H1 (cell line): ENCODE measurements at regions not wholly inside any gene's neighbourhood (a gene's known extent, or its start where the extent isn't known, plus 50 kb on each side); places are given as distances from the start of the nearest gene placed in this dataset.

Experiments used
- CTCF ChIA-PET: fragments of 300-600 bp; sonication (Branson Sonifier 250); formaldehyde crosslinking; loops from one replicate; lab custom pipeline; 2021; ENCODE audit not compliant: partially characterized antibody; lab: Charles Lee
- POLR2A ChIA-PET: fragments of 300-600 bp; sonication (Branson Sonifier 250); formaldehyde crosslinking; loops from one replicate; lab custom pipeline; 2021; ENCODE audit warnings: inconsistent platforms; ENCODE audit not compliant: partially characterized antibody; lab: Charles Lee
- DNase-seq, 2 experiments: peaks; one replicate each; pipeline versions ENCODE4 v3.0.0 to v3.0.0-alpha.2; 2010 to 2022; ENCODE audit warnings: low spot score in 2 of 2, low read depth in 1 of 2, mixed read lengths in 1 of 2
- FAIRE-seq: peaks from 2 replicates; lab custom pipeline; 2011; peaks lifted over from hg19 to GRCh38; lab: Jason Lieb, UNC
- H2AFZ ChIP-seq: 2 replicates; pipeline ENCODE4 v1.8.1; 2012; ENCODE audit warnings: low read length, inconsistent platforms
- H2AK5ac ChIP-seq: 2 replicates; pipeline ENCODE4 v1.6.1; 2013; ENCODE audit warnings: low read depth, low read length
- H2BK120ac ChIP-seq: replicated peaks from 2 replicates; pipeline ENCODE3; 2013; ENCODE audit warnings: low read depth, low read length, inconsistent platforms
- H2BK12ac ChIP-seq: 2 replicates; pipeline ENCODE4 v1.6.1; 2013; ENCODE audit warnings: low read depth, low read length
- H2BK15ac ChIP-seq: 2 replicates; pipeline ENCODE4 v1.6.1; 2013; ENCODE audit warnings: low read length
- H2BK20ac ChIP-seq: 2 replicates; pipeline ENCODE4 v1.6.1; 2013; ENCODE audit warnings: low read length
- H2BK5ac ChIP-seq: 2 replicates; pipeline ENCODE4 v1.6.1; 2013; ENCODE audit warnings: low read depth, low read length
- H3K14ac ChIP-seq: 2 replicates; pipeline ENCODE4 v1.6.1; 2013; ENCODE audit warnings: inconsistent platforms; ENCODE audit not compliant: insufficient read length
- H3K18ac ChIP-seq: 2 replicates; pipeline ENCODE4 v1.6.1; 2013; ENCODE audit warnings: low read length; ENCODE audit errors: extremely low read depth
- H3K23ac ChIP-seq: 2 replicates; pipeline ENCODE4 v1.6.1; 2013; ENCODE audit warnings: inconsistent platforms; ENCODE audit not compliant: insufficient read length
- H3K23me2 ChIP-seq: 2 replicates; pipeline ENCODE4 v1.6.1; 2013; ENCODE audit warnings: low read depth, low read length
- H3K27ac ChIP-seq: 2 replicates; pipeline ENCODE4 v1.6.1; 2011; ENCODE audit warnings: low read depth, low read length, inconsistent platforms
- H3K27me3 ChIP-seq, 4 experiments: replicated peaks in 1 of 4; 1 replicate in 1 of 4; 2 replicates in 3 of 4; pipeline versions ENCODE4 v1.6.1 to v1.8.1; 2011 to 2013; ENCODE audit warnings: low read length in 3 of 4, mild to moderate bottlenecking in 3 of 4, inconsistent platforms in 2 of 4, mixed read lengths in 2 of 4, moderate library complexity in 1 of 4; ENCODE audit not compliant: control insufficient read depth in 3 of 4, insufficient read depth in 3 of 4; ENCODE audit errors: extremely low read depth in 1 of 4
- H3K36me3 ChIP-seq, 4 experiments: 2 replicates each; pipeline versions ENCODE4 v1.6.1 to v1.8.1; 2011 to 2013; ENCODE audit warnings: mild to moderate bottlenecking in 4 of 4, low read length in 3 of 4, moderate library complexity in 2 of 4, control low read depth in 1 of 4, inconsistent platforms in 1 of 4; ENCODE audit not compliant: insufficient read depth in 4 of 4, control insufficient read depth in 2 of 4
- H3K4ac ChIP-seq: replicated peaks from 2 replicates; pipeline ENCODE3; 2013; ENCODE audit warnings: low read length, low read depth, mixed read lengths, inconsistent platforms; ENCODE audit not compliant: insufficient read length
- H3K4me1 ChIP-seq, 4 experiments: replicated peaks in 1 of 4; 1 replicate in 1 of 4; 2 replicates in 3 of 4; pipeline versions ENCODE4 v1.6.1 to v1.8.1; 2011 to 2013; ENCODE audit warnings: low read length in 3 of 4, inconsistent platforms in 2 of 4, mixed read lengths in 1 of 4; ENCODE audit not compliant: insufficient read depth in 4 of 4, control insufficient read depth in 3 of 4
- H3K4me2 ChIP-seq, 2 experiments: 2 replicates each; pipeline versions ENCODE4 v1.6.1 to v1.8.1; 2011 to 2013; ENCODE audit warnings: low read depth in 2 of 2, low read length in 2 of 2, control low read depth in 1 of 2, inconsistent platforms in 1 of 2, mild to moderate bottlenecking in 1 of 2; ENCODE audit not compliant: insufficient read depth in 1 of 2
- H3K4me3 ChIP-seq, 4 experiments: fragments of 200-600, 300-600 bp in 1 of 4; sonication (generic), shearing (Covaris generic), sonication (Bioruptor Twin) in 1 of 4; 2 replicates each; pipeline versions ENCODE4 v1.5.1 to v1.8.1; 2011 to 2016; ENCODE audit warnings: low read length in 4 of 4, low read depth in 3 of 4, control low read depth in 2 of 4, inconsistent platforms in 2 of 4, mild to moderate bottlenecking in 2 of 4, mixed read lengths in 1 of 4, moderate library complexity in 1 of 4; ENCODE audit not compliant: insufficient read depth in 2 of 4; ENCODE audit errors: extremely low read depth in 1 of 4
- H3K56ac ChIP-seq: replicated peaks from 2 replicates; pipeline ENCODE3; 2013; ENCODE audit warnings: low read depth, mild to moderate bottlenecking, mixed read lengths, low read length, inconsistent platforms; ENCODE audit not compliant: insufficient read length
- H3K79me1 ChIP-seq: 2 replicates; pipeline ENCODE4 v1.6.1; 2013; ENCODE audit warnings: low read depth, low read length, control low read depth
- H3K79me2 ChIP-seq, 2 experiments: 2 replicates each; pipeline versions ENCODE4 v1.6.1 to v1.8.1; 2012 to 2013; ENCODE audit warnings: low read length in 2 of 2, mild to moderate bottlenecking in 2 of 2, inconsistent platforms in 1 of 2; ENCODE audit not compliant: insufficient read depth in 2 of 2, control insufficient read depth in 1 of 2
- H3K9ac ChIP-seq, 4 experiments: replicated peaks in 1 of 4; 1 replicate in 1 of 4; 2 replicates in 3 of 4; pipeline versions ENCODE4 v1.6.1 to v1.8.1; 2011 to 2013; ENCODE audit warnings: low read depth in 3 of 4, low read length in 3 of 4, control low read depth in 2 of 4, mild to moderate bottlenecking in 2 of 4, moderate library complexity in 2 of 4, inconsistent platforms in 1 of 4; ENCODE audit errors: extremely low read depth in 1 of 4
- H3K9me3 ChIP-seq, 2 experiments: 2 replicates each; pipeline versions ENCODE4 v1.6.1 to v1.8.1; 2012 to 2013; ENCODE audit warnings: mild to moderate bottlenecking in 2 of 2, moderate library complexity in 2 of 2, control low read depth in 1 of 2, inconsistent platforms in 1 of 2, low read depth in 1 of 2, low read length in 1 of 2, mixed read lengths in 1 of 2; ENCODE audit not compliant: insufficient read depth in 2 of 2
- H4K20me1 ChIP-seq, 2 experiments: replicated peaks in 1 of 2; 2 replicates each; pipeline versions ENCODE3 to v1.8.1; 2011 to 2013; ENCODE audit warnings: inconsistent platforms in 2 of 2, low read length in 2 of 2, mild to moderate bottlenecking in 1 of 2; ENCODE audit not compliant: insufficient read depth in 2 of 2, control insufficient read depth in 1 of 2
- H4K5ac ChIP-seq: 2 replicates; pipeline ENCODE4 v1.6.1; 2013; ENCODE audit warnings: low read length, low read depth, mixed read lengths, inconsistent platforms; ENCODE audit not compliant: insufficient read length
- H4K8ac ChIP-seq: 2 replicates; pipeline ENCODE4 v1.8.0; 2013; ENCODE audit warnings: mild to moderate bottlenecking, moderate library complexity, low read length, inconsistent platforms; ENCODE audit not compliant: insufficient read depth; ENCODE audit errors: extremely low read depth
- H4K91ac ChIP-seq: replicated peaks from 2 replicates; pipeline ENCODE3; 2013; ENCODE audit warnings: low read length, mixed read lengths, inconsistent platforms; ENCODE audit not compliant: insufficient read length
- ASH2L ChIP-seq: fragments of 200-600, 300-600 bp; sonication (generic); IDR thresholded peaks from one replicate; pipeline ENCODE4 v1.7.1; 2017; ENCODE audit warnings: low read length
- CHD2 ChIP-seq: IDR thresholded peaks from 2 replicates; pipeline ENCODE4 v1.6.1; 2012; ENCODE audit warnings: low read length, improper control_type of control experiment
- EZH2 ChIP-seq: fragments of 200-600 bp; sonication (generic); IDR thresholded peaks from 2 replicates; pipeline ENCODE4 v1.7.1; 2012; ENCODE audit warnings: low read depth, mild to moderate bottlenecking, moderate library complexity, low read length, inconsistent platforms; ENCODE audit not compliant: severe bottlenecking
- FOSL1 ChIP-seq: IDR thresholded peaks from 2 replicates; pipeline ENCODE4 v1.6.1; 2011; ENCODE audit warnings: mild to moderate bottlenecking, low read depth, low read length, moderate library complexity; ENCODE audit not compliant: insufficient read depth
- GTF2F1 ChIP-seq: IDR thresholded peaks from 2 replicates; pipeline ENCODE4 v1.6.1; 2012; ENCODE audit warnings: low read depth, low read length, improper control_type of control experiment, borderline replicate concordance
- HDAC2 ChIP-seq, 2 experiments: fragments of 300-600 bp in 1 of 2; sonication (generic) in 1 of 2; IDR thresholded peaks; 2 replicates each; pipeline ENCODE4 v1.6.1; 2011 to 2012; ENCODE audit warnings: low read depth in 2 of 2, low read length in 2 of 2, mild to moderate bottlenecking in 2 of 2, moderate library complexity in 2 of 2, borderline replicate concordance in 1 of 2, inconsistent platforms in 1 of 2
- PHF8 ChIP-seq: fragments of 200-600 bp; sonication (generic); conservative IDR thresholded peaks from 2 replicates; pipeline ENCODE4 v1.7.1; 2012; ENCODE audit warnings: low read depth, mild to moderate bottlenecking, inconsistent platforms, low read length, moderate library complexity
- RBBP5 ChIP-seq: IDR thresholded peaks from 2 replicates; pipeline ENCODE4 v1.7.1; 2012; ENCODE audit warnings: low read depth, mild to moderate bottlenecking, inconsistent platforms, low read length, moderate library complexity, borderline replicate concordance
- SIRT6 ChIP-seq: IDR thresholded peaks from one replicate; pipeline ENCODE4 v1.7.1; 2012; ENCODE audit warnings: low read length, inconsistent platforms
- SP1 ChIP-seq: IDR thresholded peaks from 2 replicates; pipeline ENCODE4 v1.6.1; 2011; ENCODE audit warnings: low read depth, low read length
- SUZ12 ChIP-seq: fragments of 200-600 bp; sonication (generic); IDR thresholded peaks from 2 replicates; pipeline ENCODE4 v1.6.1; 2012; ENCODE audit warnings: mild to moderate bottlenecking, inconsistent platforms, low read length, moderate library complexity, mixed read lengths
- TAF7 ChIP-seq: optimal IDR thresholded peaks from 2 replicates; pipeline ENCODE3; 2011; ENCODE audit warnings: low read depth, mild to moderate bottlenecking, inconsistent platforms, low read length, moderate library complexity, borderline replicate concordance
- WGBS, 2 experiments: shearing (Covaris generic) in 1 of 2; methylation state at CpG; one replicate each; pipeline versions ENCODE4 v1.1.6 to v1.1.7; 2013 to 2015; ENCODE audit warnings: low lambda C conversion rate in 2 of 2, mixed read lengths in 2 of 2, inconsistent platforms in 1 of 2, low coverage in 1 of 2, missing lambda C conversion rate in 1 of 2; ENCODE audit not compliant: insufficient replicate concordance in 2 of 2, insufficient coverage in 1 of 2, insufficient read length in 1 of 2; ENCODE audit errors: extremely low coverage in 1 of 2, missing lambda C conversion rate in 1 of 2; 5-methylcytosine and 5-hydroxymethylcytosine counted together
- TF ChIP-seq, protein P1 (sequence below): IDR thresholded peaks from 2 replicates; pipeline ENCODE4 v1.6.1; 2012; ENCODE audit warnings: low read length, inconsistent platforms

DNA sequence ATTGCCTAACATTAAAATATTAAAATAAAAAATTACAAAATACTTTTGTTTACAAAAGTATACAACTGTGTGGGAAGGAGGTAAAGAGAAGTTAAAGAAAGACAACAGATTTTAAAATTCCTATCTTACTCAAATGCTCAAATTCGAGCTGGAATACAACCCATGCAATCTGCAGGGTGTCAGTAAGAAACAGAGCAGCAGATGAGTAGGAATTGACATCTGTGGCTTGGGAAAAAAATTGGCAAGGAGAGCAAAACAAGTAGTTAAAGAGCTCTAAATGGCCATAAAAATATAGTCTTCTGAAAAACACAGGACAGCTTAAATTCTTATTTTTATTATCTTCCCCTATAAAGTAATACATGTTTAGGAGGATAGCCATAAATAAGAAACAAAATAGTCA is 1609.0 kb upstream of the AGA start:
- H3K4me3 ChIP-seq = no peak overlapping the region
- H2BK120ac ChIP-seq = no peak overlapping the region
- no peak overlapping the region for H4K8ac ChIP-seq
- H3K36me3 ChIP-seq = no peaks in the 10 kb centered on the region
- no peak overlapping the region for H3K27ac ChIP-seq
- H3K4ac ChIP-seq = no peak overlapping the region
- no peak for DNase-seq
- H3K18ac ChIP-seq = no peak overlapping the region
- H4K5ac ChIP-seq = no peak overlapping the region
- H2AK5ac ChIP-seq = no peak overlapping the region
- no peak overlapping the region for H2BK15ac ChIP-seq
- no peak overlapping the region for H2AFZ ChIP-seq
- H3K27me3 ChIP-seq = no peaks in the 10 kb centered on the region
- no peaks in the 10 kb centered on the region for H3K79me1 ChIP-seq
- H3K79me2 ChIP-seq = no peaks in the 10 kb centered on the region
- no peaks in the 10 kb centered on the region for H3K23me2 ChIP-seq
- WGBS, 2 experiments = 85% methylated on average over 1 of the region's 1 CpG; no CpG with 5 or more reads in 1 of the 2 experiments
- H2BK20ac ChIP-seq = no peak overlapping the region
- H4K91ac ChIP-seq = no peak overlapping the region
- H3K4me2 ChIP-seq = no peak overlapping the region
- no peak for FAIRE-seq
- H3K4me1 ChIP-seq = no peaks in the 10 kb centered on the region
- POLR2A ChIA-PET = interaction anchor here (0.7 kb wide), 1 partner anchor 295 kb away, joined by 3 read pairs; no protein-coding TSS in a partner anchor
- no peak overlapping the region for H2BK5ac ChIP-seq
- H3K56ac ChIP-seq = no peak overlapping the region
- H3K9me3 ChIP-seq = no peaks in the 10 kb centered on the region
- H2BK12ac ChIP-seq = no peak overlapping the region
- no peaks in the 10 kb centered on the region for H4K20me1 ChIP-seq
- CTCF ChIA-PET = no interaction called here
- no peak overlapping the region for H3K9ac ChIP-seq
- no peak overlapping the region for H3K14ac ChIP-seq
- no peak overlapping the region for H3K23ac ChIP-seq
- no peak for TF ChIP-seq EZH2
- no peak for TF ChIP-seq TAF7
- TF ChIP-seq GTF2F1 = no peak
- no peak for TF ChIP-seq RBBP5
- no peak for TF ChIP-seq HDAC2 (IDR thresholded peaks at IDR 0.05; ENCODE audit: borderline replicate concordance in 1 of 2, low read depth in 2 of 2, low read length in 2 of 2)
- TF ChIP-seq FOSL1 = no peak
- no peak for TF ChIP-seq ASH2L
- TF ChIP-seq PHF8 = no peak
- no peak for TF ChIP-seq SUZ12
- no peak for TF ChIP-seq SIRT6
- TF ChIP-seq SP1 = no peak
- no peak for TF ChIP-seq CHD2
- TF ChIP-seq, protein P1, sequence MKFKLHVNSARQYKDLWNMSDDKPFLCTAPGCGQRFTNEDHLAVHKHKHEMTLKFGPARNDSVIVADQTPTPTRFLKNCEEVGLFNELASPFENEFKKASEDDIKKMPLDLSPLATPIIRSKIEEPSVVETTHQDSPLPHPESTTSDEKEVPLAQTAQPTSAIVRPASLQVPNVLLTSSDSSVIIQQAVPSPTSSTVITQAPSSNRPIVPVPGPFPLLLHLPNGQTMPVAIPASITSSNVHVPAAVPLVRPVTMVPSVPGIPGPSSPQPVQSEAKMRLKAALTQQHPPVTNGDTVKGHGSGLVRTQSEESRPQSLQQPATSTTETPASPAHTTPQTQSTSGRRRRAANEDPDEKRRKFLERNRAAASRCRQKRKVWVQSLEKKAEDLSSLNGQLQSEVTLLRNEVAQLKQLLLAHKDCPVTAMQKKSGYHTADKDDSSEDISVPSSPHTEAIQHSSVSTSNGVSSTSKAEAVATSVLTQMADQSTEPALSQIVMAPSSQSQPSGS = no peak
